ENCODE measurements at regions not wholly inside any gene's neighbourhood (a gene's known extent, or its start where the extent isn't known, plus 50 kb on each side); places are given as distances from the start of the nearest gene placed in this dataset.

- Histone ChIP-seq H3K14ac (ENCODE audit: low read length) (peak overlapping the region; percentile 2), H3K36me3 (ENCODE audit: control insufficient read depth in 1 of 2, insufficient read depth in 2 of 2, low read length in 2 of 2) (no peaks in the 10 kb centered on the region), H4K91ac (ENCODE audit: low read depth, low read length) (peak overlapping the region; percentile 77), H3K4ac (ENCODE audit: low read depth, low read length) (no peak overlapping the region), H3K9me3 (ENCODE audit: insufficient read depth, low read depth, low read length) (peaks cover 5% of the 10 kb centered on the region), H3K79me1 (ENCODE audit: low read length) (peaks cover 22% of the 10 kb centered on the region), H2AK5ac (ENCODE audit: low read length) (no peak overlapping the region), H3K4me1 (ENCODE audit: control insufficient read depth in 1 of 2, insufficient read depth in 2 of 2, low read length in 2 of 2) (peaks cover 5 to 11% of the 10 kb centered on the region in 2 experiments), H2BK120ac (ENCODE audit: insufficient read depth, low read length, poor library complexity) (peak overlapping the region; percentile 82), H2BK5ac (ENCODE audit: low read depth, low read length, poor library complexity) (peak overlapping the region; percentile 96), H4K8ac (ENCODE audit: low read depth, low read length) (no peak overlapping the region), H3K27ac (ENCODE audit: low read depth, low read length) (peak overlapping the region; percentile 98), H3K27me3 (ENCODE audit: insufficient read depth, low read length) (no peaks in the 10 kb centered on the region), H3K9ac (ENCODE audit: low read length) (no peak overlapping the region), H4K12ac (ENCODE audit: low read depth, low read length) (no peak overlapping the region), H3K79me2 (ENCODE audit: control insufficient read depth, insufficient read depth, low read length, poor library complexity) (no peaks in the 10 kb centered on the region), H3K4me2 (ENCODE audit: low read length) (peak overlapping the region; percentile 39), H3K4me3 (ENCODE audit: low read depth, low read length) (no peak overlapping the region), H3K18ac (ENCODE audit: low read length) (no peak overlapping the region), H3K23ac (ENCODE audit: low read length) (no peak overlapping the region), H2BK12ac (ENCODE audit: low read length) (peak overlapping the region; percentile 81), H2AFZ (ENCODE audit: insufficient read depth, low read length, poor library complexity) (no peak overlapping the region)
- WGBS (ENCODE audit: extremely low coverage, insufficient coverage, insufficient read length), result no CpG with 5 or more reads among the region's 4 CpGs
- peak; percentile 13 to 66 for DNase-seq
Measured at GRCh38 chr2:228545041-228545747, 363.7 kb upstream of the SPHKAP start.

DNA sequence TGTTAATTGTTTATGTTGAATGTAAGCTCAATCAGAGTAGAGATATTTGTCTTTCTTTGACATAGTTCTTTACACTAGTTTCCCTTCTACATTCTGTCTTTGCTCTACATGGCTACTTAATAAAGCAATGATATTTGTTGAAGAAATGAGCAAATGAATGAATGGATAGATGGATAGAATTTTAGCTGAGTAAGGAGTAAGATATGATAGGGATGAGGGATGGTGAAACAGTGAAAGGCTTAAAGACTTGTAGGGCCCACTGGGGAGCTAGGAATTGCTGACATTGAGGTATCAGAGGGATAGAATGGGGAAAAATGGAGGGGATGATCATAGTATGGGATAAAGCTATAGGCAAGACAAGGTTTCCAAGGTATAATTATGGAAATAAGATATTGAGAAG, 361.6 kb upstream of the SPHKAP start:
- Histone ChIP-seq H3K14ac (ENCODE audit: low read length) (no peak overlapping the region), H3K9me3 (ENCODE audit: insufficient read depth, low read depth, low read length) (peaks cover 9% of the 10 kb centered on the region), H4K91ac (ENCODE audit: low read depth, low read length) (no peak overlapping the region), H3K36me3 (ENCODE audit: control insufficient read depth in 1 of 2, insufficient read depth in 2 of 2, low read length in 2 of 2) (no peaks in the 10 kb centered on the region), H3K4me2 (ENCODE audit: low read length) (no peak overlapping the region), H4K8ac (ENCODE audit: low read depth, low read length) (no peak overlapping the region), H3K9ac (ENCODE audit: low read length) (no peak overlapping the region), H2AFZ (ENCODE audit: insufficient read depth, low read length, poor library complexity) (no peak overlapping the region), H3K4me1 (ENCODE audit: control insufficient read depth in 1 of 2, insufficient read depth in 2 of 2, low read length in 2 of 2) (peaks cover 5 to 11% of the 10 kb centered on the region in 2 experiments), H4K12ac (ENCODE audit: low read depth, low read length) (no peak overlapping the region), H3K27me3 (ENCODE audit: insufficient read depth, low read length) (no peaks in the 10 kb centered on the region), H2BK120ac (ENCODE audit: insufficient read depth, low read length, poor library complexity) (no peak overlapping the region), H3K4ac (ENCODE audit: low read depth, low read length) (no peak overlapping the region), H2BK12ac (ENCODE audit: low read length) (no peak overlapping the region), H3K27ac (ENCODE audit: low read depth, low read length) (no peak overlapping the region), H3K23ac (ENCODE audit: low read length) (no peak overlapping the region), H2BK5ac (ENCODE audit: low read depth, low read length, poor library complexity) (no peak overlapping the region), H3K79me1 (ENCODE audit: low read length) (peaks cover 22% of the 10 kb centered on the region), H3K4me3 (ENCODE audit: low read depth, low read length) (no peak overlapping the region), H3K79me2 (ENCODE audit: control insufficient read depth, insufficient read depth, low read length, poor library complexity) (no peaks in the 10 kb centered on the region), H2AK5ac (ENCODE audit: low read length) (no peak overlapping the region), H3K18ac (ENCODE audit: low read length) (no peak overlapping the region)
- DNase-seq, result no peak

DNA sequence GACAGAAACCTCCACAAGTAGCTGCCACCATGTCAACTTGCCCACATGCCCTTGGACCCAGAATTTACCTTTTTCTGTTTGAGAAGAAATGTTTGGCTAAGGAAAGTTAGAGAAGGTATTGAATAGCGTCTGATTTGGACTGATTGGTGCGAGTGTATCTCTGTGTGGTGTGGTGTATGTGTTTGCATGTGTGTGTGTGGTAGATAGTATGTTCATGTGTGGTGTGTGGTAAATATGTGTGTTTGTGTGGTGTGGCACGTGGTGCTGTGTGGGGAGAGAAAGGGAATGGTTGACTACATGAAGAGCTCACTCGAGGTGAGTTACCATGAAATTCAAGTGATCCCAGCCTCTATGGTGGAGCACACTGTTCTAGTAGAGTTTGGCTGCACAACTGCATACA, 360.8 kb upstream of the SPHKAP start:
- 100% methylated on average over 1 of the region's 4 CpGs for WGBS (ENCODE audit: extremely low coverage, insufficient coverage, insufficient read length)
- Histone ChIP-seq H2BK12ac (ENCODE audit: low read length) (peak overlapping the region; percentile 54), H3K27me3 (ENCODE audit: insufficient read depth, low read length) (no peaks in the 10 kb centered on the region), H3K27ac (ENCODE audit: low read depth, low read length) (no peak overlapping the region), H3K23ac (ENCODE audit: low read length) (no peak overlapping the region), H3K79me1 (ENCODE audit: low read length) (peaks cover 20% of the 10 kb centered on the region), H2BK120ac (ENCODE audit: insufficient read depth, low read length, poor library complexity) (peak overlapping the region; percentile 25), H3K4me1 (ENCODE audit: control insufficient read depth in 1 of 2, insufficient read depth in 2 of 2, low read length in 2 of 2) (peaks cover 5 to 11% of the 10 kb centered on the region in 2 experiments), H3K4me2 (ENCODE audit: low read length) (no peak overlapping the region), H3K4ac (ENCODE audit: low read depth, low read length) (no peak overlapping the region), H3K14ac (ENCODE audit: low read length) (no peak overlapping the region), H2AFZ (ENCODE audit: insufficient read depth, low read length, poor library complexity) (no peak overlapping the region), H3K4me3 (ENCODE audit: low read depth, low read length) (no peak overlapping the region), H3K9ac (ENCODE audit: low read length) (no peak overlapping the region), H4K12ac (ENCODE audit: low read depth, low read length) (no peak overlapping the region), H4K8ac (ENCODE audit: low read depth, low read length) (no peak overlapping the region), H2BK5ac (ENCODE audit: low read depth, low read length, poor library complexity) (no peak overlapping the region), H3K79me2 (ENCODE audit: control insufficient read depth, insufficient read depth, low read length, poor library complexity) (no peaks in the 10 kb centered on the region), H3K36me3 (ENCODE audit: control insufficient read depth in 1 of 2, insufficient read depth in 2 of 2, low read length in 2 of 2) (no peaks in the 10 kb centered on the region), H3K18ac (ENCODE audit: low read length) (no peak overlapping the region), H2AK5ac (ENCODE audit: low read length) (peak overlapping the region; percentile 30), H3K9me3 (ENCODE audit: insufficient read depth, low read depth, low read length) (peaks cover 9% of the 10 kb centered on the region), H4K91ac (ENCODE audit: low read depth, low read length) (no peak overlapping the region)
- no peak for DNase-seq

DNA sequence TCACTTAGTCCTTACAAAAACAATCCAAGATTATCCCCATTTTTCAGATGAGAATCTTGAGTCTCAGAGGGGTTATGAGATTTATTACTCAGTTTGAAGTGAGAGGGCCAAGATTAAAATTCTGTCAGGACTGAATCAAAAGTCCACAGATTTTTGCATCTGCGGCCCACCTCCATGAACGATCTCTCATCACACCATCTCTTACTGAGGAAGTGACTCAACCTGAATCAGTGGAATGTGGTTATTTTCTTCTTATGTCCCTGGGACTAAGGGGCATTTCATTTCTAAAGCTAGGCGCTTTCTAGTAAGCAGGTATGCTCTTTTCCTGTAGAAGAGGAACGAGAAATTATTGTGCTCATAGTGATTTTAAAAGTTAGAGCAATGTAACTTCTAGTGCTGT, 360.3 kb upstream of the SPHKAP start:
- H3K79me2 ChIP-seq (ENCODE audit: control insufficient read depth, insufficient read depth, low read length, poor library complexity), result no peaks in the 10 kb centered on the region
- no peak overlapping the region for H2BK120ac ChIP-seq (ENCODE audit: insufficient read depth, low read length, poor library complexity)
- DNase-seq, result peak in 1 of 2 donors; percentile 17

More for the DNA sequence above, 360.3 kb upstream of the SPHKAP start:
- Histone ChIP-seq H3K9ac (ENCODE audit: low read length) (no peak overlapping the region), H3K9me3 (ENCODE audit: insufficient read depth, low read depth, low read length) (peaks cover 6% of the 10 kb centered on the region), H3K4ac (ENCODE audit: low read depth, low read length) (no peak overlapping the region), H4K91ac (ENCODE audit: low read depth, low read length) (no peak overlapping the region), H3K36me3 (ENCODE audit: control insufficient read depth in 1 of 2, insufficient read depth in 2 of 2, low read length in 2 of 2) (no peaks in the 10 kb centered on the region), H3K4me3 (ENCODE audit: low read depth, low read length) (no peak overlapping the region), H3K14ac (ENCODE audit: low read length) (no peak overlapping the region), H3K18ac (ENCODE audit: low read length) (no peak overlapping the region), H3K79me1 (ENCODE audit: low read length) (peaks cover 15% of the 10 kb centered on the region), H3K4me1 (ENCODE audit: control insufficient read depth in 1 of 2, insufficient read depth in 2 of 2, low read length in 2 of 2) (peaks cover 5 to 10% of the 10 kb centered on the region in 2 experiments), H4K8ac (ENCODE audit: low read depth, low read length) (no peak overlapping the region), H2AFZ (ENCODE audit: insufficient read depth, low read length, poor library complexity) (no peak overlapping the region), H3K4me2 (ENCODE audit: low read length) (no peak overlapping the region), H3K27ac (ENCODE audit: low read depth, low read length) (no peak overlapping the region), H3K23ac (ENCODE audit: low read length) (no peak overlapping the region), H2AK5ac (ENCODE audit: low read length) (no peak overlapping the region), H3K27me3 (ENCODE audit: insufficient read depth, low read length) (no peaks in the 10 kb centered on the region), H4K12ac (ENCODE audit: low read depth, low read length) (no peak overlapping the region), H2BK5ac (ENCODE audit: low read depth, low read length, poor library complexity) (no peak overlapping the region), H2BK12ac (ENCODE audit: low read length) (no peak overlapping the region)
- no CpG with 5 or more reads among the region's 4 CpGs for WGBS (ENCODE audit: extremely low coverage, insufficient coverage, insufficient read length)

Measured in trophoblast cell (in vitro differentiated cells and primary cell).